B cell (primary cell): ENCODE measurements at regions not wholly inside any gene's neighbourhood (a gene's known extent, or its start where the extent isn't known, plus 50 kb on each side); places are given as distances from the start of the nearest gene placed in this dataset.

ENCODE experiments used
- ATAC-seq: fragments of 200-7000 bp; cut with Tn5 transposase; one replicate; pipeline ENCODE4 v1.10.0; 2021; ENCODE audit warnings: low read depth, mild to moderate bottlenecking, moderate number of reproducible peaks, moderate library complexity
- CTCF ChIA-PET: fragments of 350-600 bp; sonication (Branson Sonifier 250); formaldehyde crosslinking; loops from one replicate; lab custom pipeline; 2021; ENCODE audit warnings: antibody characterized with exemption, inconsistent platforms; lab: Charles Lee
- POLR2A ChIA-PET: fragments of 350-600 bp; sonication (Branson Sonifier 250); formaldehyde crosslinking; loops from one replicate; lab custom pipeline; 2021; ENCODE audit warnings: antibody characterized with exemption; lab: Charles Lee
- DNase-seq: peaks from one replicate; pipeline ENCODE4 v3.0.0; 2013
- H2AFZ ChIP-seq: 2 replicates; pipeline ENCODE4 v1.6.1; 2012; ENCODE audit warnings: mild to moderate bottlenecking, low read depth, low read length; ENCODE audit not compliant: insufficient read depth, poor library complexity, severe bottlenecking
- H3K27ac ChIP-seq, 2 donors: 1 replicate in 1 of 2; 2 replicates in 1 of 2; pipeline ENCODE4 v1.5.1; 2012 to 2013; ENCODE audit warnings: low read length in 2 of 2, mild to moderate bottlenecking in 2 of 2, moderate library complexity in 1 of 2
- H3K27me3 ChIP-seq, 4 experiments: fragments of 200-600 bp in 1 of 4; sonication (generic) in 1 of 4; replicated peaks in 1 of 4; 1 replicate in 2 of 4; 2 replicates in 2 of 4; pipeline versions ENCODE4 v1.6.1 to v1.7.0; 2013 to 2016; ENCODE audit warnings: low read length in 3 of 4, mild to moderate bottlenecking in 2 of 4, mixed read lengths in 1 of 4, moderate library complexity in 1 of 4; ENCODE audit not compliant: insufficient read depth in 4 of 4, control insufficient read depth in 3 of 4; ENCODE audit errors: control extremely low read depth in 1 of 4
- H3K36me3 ChIP-seq, 2 experiments: replicated peaks in 1 of 2; 1 replicate in 1 of 2; 2 replicates in 1 of 2; pipeline versions ENCODE4 v1.6.1 to v1.7.1; 2013; ENCODE audit warnings: low read length in 1 of 2; ENCODE audit not compliant: insufficient read depth in 2 of 2, control insufficient read depth in 1 of 2; ENCODE audit errors: control extremely low read depth in 1 of 2, extremely low read depth in 1 of 2
- H3K4me1 ChIP-seq, 2 donors: fragments of 200-600 bp in 1 of 2; sonication (generic) in 1 of 2; 1 replicate in 1 of 2; 2 replicates in 1 of 2; pipeline versions ENCODE4 v1.5.1 to v1.6.1; 2013 to 2017; ENCODE audit warnings: low read length in 2 of 2; ENCODE audit not compliant: control insufficient read depth in 2 of 2, insufficient read depth in 2 of 2
- H3K4me2 ChIP-seq: replicated peaks from 2 replicates; pipeline ENCODE3; 2012; ENCODE audit warnings: mild to moderate bottlenecking, low read depth, low read length; ENCODE audit not compliant: poor library complexity, severe bottlenecking
- H3K4me3 ChIP-seq, 5 experiments: fragments of 200-600 bp in 1 of 5; sonication (generic) in 1 of 5; 1 replicate in 3 of 5; 2 replicates in 2 of 5; pipeline versions ENCODE4 v1.5.1 to v1.7.0; 2011 to 2016; ENCODE audit warnings: low read length in 4 of 5, mild to moderate bottlenecking in 4 of 5, low read depth in 2 of 5, control low read depth in 1 of 5, moderate library complexity in 1 of 5; ENCODE audit not compliant: insufficient read depth in 1 of 5; ENCODE audit errors: control extremely low read depth in 1 of 5, extremely low read depth in 1 of 5
- H3K79me2 ChIP-seq: fragments of 200-600 bp; sonication (generic); one replicate; pipeline ENCODE4 v1.6.0; 2016; ENCODE audit warnings: low read length; ENCODE audit not compliant: control insufficient read depth, insufficient read depth
- H3K9ac ChIP-seq: fragments of 200-600 bp; sonication (generic); 2 replicates; pipeline ENCODE4 v1.6.1; 2017; ENCODE audit warnings: mild to moderate bottlenecking, low read length, moderate library complexity
- H3K9me3 ChIP-seq, 3 donors: one replicate each; pipeline versions ENCODE4 v1.6.1 to v1.7.1; 2013; ENCODE audit warnings: low read length in 2 of 3; ENCODE audit not compliant: control insufficient read depth in 2 of 3, insufficient read depth in 1 of 3; ENCODE audit errors: control extremely low read depth in 1 of 3
- H4K20me1 ChIP-seq: 2 replicates; pipeline ENCODE4 v1.6.0; 2012; ENCODE audit warnings: mild to moderate bottlenecking, low read length; ENCODE audit not compliant: insufficient read depth, control insufficient read depth, poor library complexity, severe bottlenecking
- H3K27ac Mint-ChIP-seq: one replicate; pipeline ENCODE4 v1.8.0; 2021; ENCODE audit warnings: mixed read lengths
- H3K27me3 Mint-ChIP-seq: one replicate; pipeline ENCODE4 v1.8.0; 2021; ENCODE audit warnings: mixed read lengths
- H3K4me1 Mint-ChIP-seq: one replicate; pipeline ENCODE4 v1.8.0; 2021; ENCODE audit warnings: mixed read lengths
- H3K4me3 Mint-ChIP-seq: one replicate; pipeline ENCODE4 v1.8.0; 2021; ENCODE audit warnings: mixed read lengths
- H3K9me3 Mint-ChIP-seq: one replicate; pipeline ENCODE4 v1.8.0; 2022; ENCODE audit warnings: mixed read lengths; ENCODE audit not compliant: insufficient read depth
- EZH2 ChIP-seq: IDR thresholded peaks from 2 replicates; pipeline ENCODE4 v1.6.1; 2012; ENCODE audit warnings: borderline replicate concordance, low read depth, mild to moderate bottlenecking, moderate library complexity, low read length; ENCODE audit not compliant: insufficient read depth, poor library complexity, severe bottlenecking
- WGBS: methylation state at CpG from one replicate; pipeline ENCODE4 v1.1.5; 2013; ENCODE audit warnings: missing lambda C conversion rate; ENCODE audit not compliant: insufficient coverage; 5-methylcytosine and 5-hydroxymethylcytosine counted together
- intact Hi-C: fragments of 100-400 bp; cut with micrococcal nuclease; formaldehyde crosslinking; loops from one replicate; pipeline ENCODE4 v1.10.0; 2022
- TF ChIP-seq, protein P1 (sequence below): fragments of 200-600 bp; IDR thresholded peaks from one replicate; pipeline ENCODE4 v1.8.0; 2022; ENCODE audit warnings: antibody characterized with exemption, mild to moderate bottlenecking

GRCh38 chr16:51461255-51461654 lies 310.2 kb upstream of the SALL1 start:
- intact Hi-C loops, result no loop called here
- peaks cover 0 to 3% (median 0%) of the 10 kb centered on the region in 3 donors for H3K9me3 ChIP-seq
- Mint-ChIP-seq H3K27me3 (no peaks in the 10 kb centered on the region), H3K4me3 (no peak overlapping the region), H3K4me1 (no peaks in the 10 kb centered on the region), H3K27ac (no peak overlapping the region), H3K9me3 (no peaks in the 10 kb centered on the region)
- DNase-seq (no peak), ATAC-seq (no peak)
- ChIA-PET CTCF (no interaction called here), POLR2A (no interaction called here)
- no peaks in the 10 kb centered on the region for H3K79me2 ChIP-seq
- no peak for TF ChIP-seq EZH2
- TF ChIP-seq, protein P1, sequence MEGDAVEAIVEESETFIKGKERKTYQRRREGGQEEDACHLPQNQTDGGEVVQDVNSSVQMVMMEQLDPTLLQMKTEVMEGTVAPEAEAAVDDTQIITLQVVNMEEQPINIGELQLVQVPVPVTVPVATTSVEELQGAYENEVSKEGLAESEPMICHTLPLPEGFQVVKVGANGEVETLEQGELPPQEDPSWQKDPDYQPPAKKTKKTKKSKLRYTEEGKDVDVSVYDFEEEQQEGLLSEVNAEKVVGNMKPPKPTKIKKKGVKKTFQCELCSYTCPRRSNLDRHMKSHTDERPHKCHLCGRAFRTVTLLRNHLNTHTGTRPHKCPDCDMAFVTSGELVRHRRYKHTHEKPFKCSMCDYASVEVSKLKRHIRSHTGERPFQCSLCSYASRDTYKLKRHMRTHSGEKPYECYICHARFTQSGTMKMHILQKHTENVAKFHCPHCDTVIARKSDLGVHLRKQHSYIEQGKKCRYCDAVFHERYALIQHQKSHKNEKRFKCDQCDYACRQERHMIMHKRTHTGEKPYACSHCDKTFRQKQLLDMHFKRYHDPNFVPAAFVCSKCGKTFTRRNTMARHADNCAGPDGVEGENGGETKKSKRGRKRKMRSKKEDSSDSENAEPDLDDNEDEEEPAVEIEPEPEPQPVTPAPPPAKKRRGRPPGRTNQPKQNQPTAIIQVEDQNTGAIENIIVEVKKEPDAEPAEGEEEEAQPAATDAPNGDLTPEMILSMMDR, result no peak
- H3K27ac ChIP-seq, result no peak overlapping the region
- no peaks in the 10 kb centered on the region for H4K20me1 ChIP-seq
- H3K9ac ChIP-seq, result no peak overlapping the region
- no peak overlapping the region for H3K4me3 ChIP-seq
- H3K36me3 ChIP-seq, result no peaks in the 10 kb centered on the region
- no peak overlapping the region for H2AFZ ChIP-seq
- no peaks in the 10 kb centered on the region for H3K27me3 ChIP-seq
- H3K4me1 ChIP-seq, result no peaks in the 10 kb centered on the region
- H3K4me2 ChIP-seq, result no peak overlapping the region
- 67% methylated on average over 3 of the region's 4 CpGs for WGBS

DNA sequence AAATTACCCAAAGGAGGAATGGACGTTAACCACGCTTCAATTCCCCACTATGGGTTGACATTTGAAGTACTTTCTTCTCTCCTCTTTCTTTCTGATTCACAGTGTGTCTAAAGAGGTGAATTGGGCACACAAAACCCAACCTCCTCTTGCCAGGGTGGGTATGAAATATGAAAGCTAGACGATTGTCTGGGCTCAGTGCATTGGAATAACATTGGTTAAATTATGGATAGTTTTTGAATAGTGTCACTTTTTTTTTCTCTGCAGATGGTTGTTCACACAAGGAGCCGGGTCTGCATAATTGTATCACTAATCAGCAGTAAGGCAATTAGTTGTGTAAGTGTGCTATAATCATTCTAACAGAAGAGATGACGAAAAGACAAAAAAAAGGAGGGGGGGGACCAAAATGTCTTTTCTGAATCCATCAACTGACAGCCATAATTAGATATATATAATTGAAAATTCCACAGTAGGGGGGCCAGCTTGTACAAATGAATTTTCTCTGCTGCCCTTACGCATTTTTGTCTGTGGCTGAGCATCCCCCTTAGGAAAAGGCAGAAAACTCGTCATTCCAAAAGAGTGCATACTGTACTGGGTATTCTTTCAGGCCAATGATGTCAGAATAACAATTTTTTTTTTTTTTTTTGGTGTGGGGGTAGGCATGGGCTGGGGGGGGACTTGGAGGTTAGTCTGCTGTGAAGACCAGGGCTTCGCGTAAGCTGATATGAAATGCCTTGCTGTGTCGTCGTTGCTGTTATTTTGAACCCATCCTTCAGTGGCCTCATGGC lies 307.5 kb upstream of the SALL1 start:
- H3K4me2 ChIP-seq, result no peak overlapping the region
- TF ChIP-seq, protein P1, result no peak
- TF ChIP-seq EZH2, result no peak

More for the DNA sequence above, 307.5 kb upstream of the SALL1 start:
- Mint-ChIP-seq H3K9me3 (no peaks in the 10 kb centered on the region), H3K4me1 (no peaks in the 10 kb centered on the region), H3K27ac (no peak overlapping the region), H3K4me3 (no peak overlapping the region), H3K27me3 (no peaks in the 10 kb centered on the region)
- CTCF ChIA-PET, result no interaction called here
- Histone ChIP-seq H4K20me1 (no peaks in the 10 kb centered on the region), H3K36me3 (no peaks in the 10 kb centered on the region), H3K4me1 (no peaks in the 10 kb centered on the region), H3K4me3 (no peak overlapping the region), H3K79me2 (no peaks in the 10 kb centered on the region), H3K9ac (no peak overlapping the region), H3K9me3 (peaks cover 0 to 3% (median 0%) of the 10 kb centered on the region in 3 donors), H3K27ac (no peak overlapping the region), H3K27me3 (no peaks in the 10 kb centered on the region), H2AFZ (no peak overlapping the region)
- POLR2A ChIA-PET, result no interaction called here
- DNase-seq (no peak), ATAC-seq (no peak)
- intact Hi-C loops, result no loop called here
- WGBS, result 98% methylated on average over 6 of the region's 11 CpGs
